IMR-90 (cell line): ENCODE measurements at regions not wholly inside any gene's neighbourhood (a gene's known extent, or its start where the extent isn't known, plus 50 kb on each side); places are given as distances from the start of the nearest gene placed in this dataset.

Source experiments
- ATAC-seq: fragments of 200-7000 bp; cut with Tn5 transposase; 2 replicates; pipeline ENCODE4 v1.9.1; 2020; ENCODE audit warnings: low read depth, mild to moderate bottlenecking, moderate library complexity
- BruUV-seq: library from RNA; stranded (reverse); fragments of 400-500 nt; replicated peaks from 2 replicates; lab custom pipeline; 2021; lab: Mats Ljungman, UMichigan
- CTCF ChIA-PET: fragments of 300-600 bp; formaldehyde crosslinking; extraction: SDS; loops from one replicate; lab custom pipeline; 2021; ENCODE audit warnings: antibody characterized with exemption; lab: Yijun Ruan, JAX
- POLR2A ChIA-PET: fragments of 300-600 bp; sonication (Branson Sonifier 250); formaldehyde crosslinking; loops from one replicate; lab custom pipeline; 2022; ENCODE audit warnings: antibody characterized with exemption; ENCODE audit not compliant: unreplicated experiment; lab: Charles Lee
- DNase-seq: peaks from one replicate; pipeline ENCODE4 v3.0.0; 2013
- H2AFZ ChIP-seq: replicated peaks from 2 replicates; pipeline ENCODE3; 2013; ENCODE audit warnings: low read length, mild to moderate bottlenecking; ENCODE audit not compliant: poor library complexity
- H2AK5ac ChIP-seq: 2 replicates; pipeline ENCODE4 v1.6.1; 2013; ENCODE audit warnings: low read depth, low read length, inconsistent platforms
- H2AK9ac ChIP-seq: replicated peaks from 2 replicates; pipeline ENCODE3; 2013; ENCODE audit warnings: mild to moderate bottlenecking, low read depth, low read length, moderate library complexity; ENCODE audit not compliant: poor library complexity
- H2BK120ac ChIP-seq: 2 replicates; pipeline ENCODE4 v1.6.1; 2013; ENCODE audit warnings: low read depth, low read length, inconsistent platforms
- H2BK15ac ChIP-seq: 3 replicates; pipeline ENCODE4 v1.6.1; 2013; ENCODE audit warnings: low read depth, low read length, inconsistent platforms
- H2BK20ac ChIP-seq: 2 replicates; pipeline ENCODE4 v1.6.1; 2013; ENCODE audit warnings: low read depth, mild to moderate bottlenecking, inconsistent platforms, low read length, moderate library complexity
- H2BK5ac ChIP-seq: 2 replicates; pipeline ENCODE4 v1.6.1; 2013; ENCODE audit warnings: mild to moderate bottlenecking, low read depth, low read length, inconsistent platforms; ENCODE audit not compliant: poor library complexity, severe bottlenecking
- H3K14ac ChIP-seq: replicated peaks from 2 replicates; pipeline ENCODE4 v1.6.1; 2013; ENCODE audit warnings: low read depth, low read length, inconsistent platforms
- H3K18ac ChIP-seq: 2 replicates; pipeline ENCODE4 v1.6.1; 2013; ENCODE audit warnings: low read depth, low read length, control low read depth
- H3K23ac ChIP-seq: 2 replicates; pipeline ENCODE4 v1.6.1; 2013; ENCODE audit warnings: low read depth, low read length, inconsistent platforms
- H3K27ac ChIP-seq: 2 replicates; pipeline ENCODE4 v1.5.1; 2013; ENCODE audit warnings: mild to moderate bottlenecking, control low read depth, low read length; ENCODE audit not compliant: insufficient read depth
- H3K27me3 ChIP-seq: 2 replicates; pipeline ENCODE4 v1.6.1; 2013; ENCODE audit warnings: low read length; ENCODE audit not compliant: control insufficient read depth, insufficient read depth
- H3K36me3 ChIP-seq: 2 replicates; pipeline ENCODE4 v1.6.1; 2013; ENCODE audit warnings: low read length, mixed read lengths; ENCODE audit not compliant: control insufficient read depth, insufficient read depth
- H3K4ac ChIP-seq: 2 replicates; pipeline ENCODE4 v1.6.1; 2013; ENCODE audit warnings: low read depth, low read length, inconsistent platforms
- H3K4me1 ChIP-seq: 2 replicates; pipeline ENCODE4 v1.6.1; 2013; ENCODE audit warnings: low read length, mixed read lengths; ENCODE audit not compliant: control insufficient read depth, insufficient read depth
- H3K4me2 ChIP-seq: 2 replicates; pipeline ENCODE4 v1.6.1; 2013; ENCODE audit warnings: low read depth, mild to moderate bottlenecking, control low read depth, low read length, moderate library complexity
- H3K4me3 ChIP-seq: 2 replicates; pipeline ENCODE4 v1.5.1; 2013; ENCODE audit warnings: low read depth, mild to moderate bottlenecking, control low read depth, low read length, moderate library complexity; ENCODE audit not compliant: insufficient read depth
- H3K56ac ChIP-seq: 2 replicates; pipeline ENCODE4 v1.6.1; 2013; ENCODE audit warnings: low read length, inconsistent platforms; ENCODE audit not compliant: insufficient read depth; ENCODE audit errors: extremely low read depth
- H3K79me1 ChIP-seq, 2 experiments: 2 replicates each; pipeline ENCODE4 v1.6.1; 2013; ENCODE audit warnings: low read length in 2 of 2, inconsistent platforms in 1 of 2, low read depth in 1 of 2
- H3K9ac ChIP-seq: 2 replicates; pipeline ENCODE4 v1.6.1; 2013; ENCODE audit warnings: low read depth, low read length, control low read depth
- H3K9me1 ChIP-seq: 2 replicates; pipeline ENCODE4 v1.6.1; 2013; ENCODE audit warnings: low read length, inconsistent platforms; ENCODE audit not compliant: insufficient read depth
- H3K9me3 ChIP-seq: 2 replicates; pipeline ENCODE4 v1.6.1; 2013; ENCODE audit warnings: low read length; ENCODE audit not compliant: control insufficient read depth, insufficient read depth
- H4K20me1 ChIP-seq: 2 replicates; pipeline ENCODE4 v1.6.1; 2013; ENCODE audit warnings: low read length, inconsistent platforms; ENCODE audit not compliant: insufficient read depth
- H4K5ac ChIP-seq: 2 replicates; pipeline ENCODE4 v1.6.1; 2013; ENCODE audit warnings: mild to moderate bottlenecking, low read depth, low read length, control low read depth
- H4K8ac ChIP-seq, 2 experiments: 2 replicates each; pipeline ENCODE4 v1.6.1; 2013; ENCODE audit warnings: low read depth in 2 of 2, low read length in 2 of 2, control low read depth in 1 of 2, inconsistent platforms in 1 of 2
- H4K91ac ChIP-seq: 2 replicates; pipeline ENCODE4 v1.6.1; 2013; ENCODE audit warnings: low read depth, low read length, inconsistent platforms; ENCODE audit not compliant: insufficient read depth
- BHLHE40 ChIP-seq: fragments of 150-350 bp; IDR thresholded peaks from 2 replicates; pipeline ENCODE4 v1.6.1; 2016; ENCODE audit warnings: mild to moderate bottlenecking, low read depth, low read length
- CEBPB ChIP-seq: IDR thresholded peaks from 2 replicates; pipeline ENCODE4 v1.6.1; 2012; ENCODE audit warnings: low read depth, low read length, improper control_type of control experiment
- CHD1 ChIP-seq: IDR thresholded peaks from 2 replicates; pipeline ENCODE4 v1.6.1; 2012; ENCODE audit warnings: low read depth, low read length, improper control_type of control experiment
- MAFK ChIP-seq: IDR thresholded peaks from 2 replicates; pipeline ENCODE4 v1.6.1; 2012; ENCODE audit warnings: low read depth, low read length, improper control_type of control experiment
- MAZ ChIP-seq: IDR thresholded peaks from 2 replicates; pipeline ENCODE4 v1.6.1; 2012; ENCODE audit warnings: low read depth, mild to moderate bottlenecking, low read length, improper control_type of control experiment, moderate library complexity, borderline replicate concordance
- MXI1 ChIP-seq: IDR thresholded peaks from 2 replicates; pipeline ENCODE4 v1.6.1; 2012; ENCODE audit warnings: low read depth, mild to moderate bottlenecking, low read length, moderate library complexity, borderline replicate concordance
- NFE2L2 ChIP-seq: fragments of 150-350 bp; IDR thresholded peaks from 2 replicates; pipeline ENCODE4 v1.6.1; 2016; ENCODE audit warnings: low read depth, mild to moderate bottlenecking, low read length
- POLR2A ChIP-seq: IDR thresholded peaks from 2 replicates; pipeline ENCODE4 v1.6.1; 2012; ENCODE audit warnings: mild to moderate bottlenecking, low read depth, low read length
- RAD21 ChIP-seq: IDR thresholded peaks from 2 replicates; pipeline ENCODE4 v1.6.1; 2012; ENCODE audit warnings: low read length, improper control_type of control experiment
- RCOR1 ChIP-seq: IDR thresholded peaks from 2 replicates; pipeline ENCODE4 v1.6.1; 2012; ENCODE audit warnings: mild to moderate bottlenecking, low read length, improper control_type of control experiment; ENCODE audit not compliant: insufficient replicate concordance
- RFX5 ChIP-seq: IDR thresholded peaks from 2 replicates; pipeline ENCODE4 v1.8.0; 2012; ENCODE audit warnings: low read depth, mild to moderate bottlenecking, low read length, moderate library complexity
- WGBS, 2 experiments: methylation state at CpG; one replicate each; pipeline versions ENCODE4 v1.1.5 to v1.1.7; 2013; ENCODE audit warnings: missing lambda C conversion rate in 2 of 2; ENCODE audit not compliant: insufficient read length in 1 of 2; ENCODE audit errors: extremely low coverage in 2 of 2; 5-methylcytosine and 5-hydroxymethylcytosine counted together
- dilution Hi-C: fragments of 300-500 bp; cut with HindIII; formaldehyde crosslinking; loops from one replicate; pipeline ENCODE4 v1.14.3; 2018; ENCODE audit warnings: low sequenced_read_pairs; ENCODE audit not compliant: unreplicated experiment
- in situ Hi-C: fragments of 300-500 bp; cut with MboI; formaldehyde crosslinking; loops from 3 replicates; pipeline ENCODE4 v1.14.3; 2019; ENCODE audit warnings: low sequenced_read_pairs, inconsistent platforms, mixed read lengths
- intact Hi-C: fragments of 100-400 bp; cut with micrococcal nuclease; formaldehyde crosslinking; loops from 2 replicates; pipeline ENCODE4 v1.10.0; 2022
- TF ChIP-seq, protein P1 (sequence below): fragments of 150-350 bp; IDR thresholded peaks from 2 replicates; pipeline ENCODE4 v1.6.1; 2017; ENCODE audit warnings: mild to moderate bottlenecking, antibody characterized with exemption, low read length, low read depth
- TF ChIP-seq, protein P2 (sequence below): conservative IDR thresholded peaks from 2 replicates; pipeline ENCODE4 v1.5.1; 2012; ENCODE audit warnings: mild to moderate bottlenecking, low read depth, low read length, improper control_type of control experiment
- TF ChIP-seq, protein P3 (sequence below): fragments of 150-350 bp; IDR thresholded peaks from 2 replicates; pipeline ENCODE4 v1.6.1; 2016; ENCODE audit warnings: low read depth, mild to moderate bottlenecking, low read length, moderate library complexity, borderline replicate concordance

DNA sequence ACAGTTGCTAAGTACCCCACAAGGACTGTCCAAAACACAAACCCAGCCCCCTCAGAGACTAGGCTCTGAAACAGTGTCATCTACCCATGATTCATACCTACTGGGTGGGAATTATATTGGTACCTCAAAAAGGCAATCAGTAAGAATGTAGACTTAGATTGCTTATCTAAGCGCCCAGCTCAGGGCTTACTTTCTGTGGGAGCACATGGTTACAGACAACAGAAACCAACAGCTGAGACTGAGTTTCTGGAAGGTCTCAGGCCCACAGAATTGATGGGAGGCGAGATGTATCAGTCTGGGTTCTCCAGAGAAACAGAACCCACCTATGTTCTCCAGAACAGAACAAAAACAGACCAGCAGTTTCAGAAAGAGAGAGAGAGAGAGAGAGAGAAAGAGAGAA, 147.3 kb upstream of the KAZN start:
- H3K9me3 ChIP-seq, result 0 out of 2 replicates have a peak, but pooled peaks cover 2% of the 10 kb centered on the region
- ChIA-PET POLR2A (no interaction called here), CTCF (no interaction called here)
- H3K4me1 ChIP-seq, result no peaks in the 10 kb centered on the region
- no peak overlapping the region for H3K56ac ChIP-seq
- H3K4me2 ChIP-seq, result no peak overlapping the region
- intact Hi-C loops (no loop called here), dilution Hi-C loops (no loop called here), in situ Hi-C loops (no loop called here)
- no peaks in the 10 kb centered on the region for H4K20me1 ChIP-seq
- no peak overlapping the region for H4K91ac ChIP-seq
- no peaks in the 10 kb centered on the region for H3K9me1 ChIP-seq
- no peak for DNase-seq
- H2AK9ac ChIP-seq, result no peak overlapping the region
- H2AK5ac ChIP-seq, result no peak overlapping the region
- ATAC-seq, result no peak
- H3K23ac ChIP-seq, result no peak overlapping the region
- no peak overlapping the region for H3K4me3 ChIP-seq
- no TSS peak for BruUV-seq
- H2BK20ac ChIP-seq, result no peak overlapping the region
- H2AFZ ChIP-seq, result no peak overlapping the region
- WGBS, 2 experiments, result no CpG with 5 or more reads among the region's 2 CpGs
- H3K4ac ChIP-seq, result no peak overlapping the region
- H2BK120ac ChIP-seq, result no peak overlapping the region
- H3K9ac ChIP-seq, result no peak overlapping the region
- no peaks in the 10 kb centered on the region; the same call in 1 of the 2 replicates for H3K27me3 ChIP-seq
- H3K36me3 ChIP-seq, result no peaks in the 10 kb centered on the region
- no peak overlapping the region for H3K14ac ChIP-seq
- H4K8ac ChIP-seq, result no peak overlapping the region
- no peaks in the 10 kb centered on the region for H3K79me1 ChIP-seq
- H3K18ac ChIP-seq, result no peak overlapping the region
- no peak overlapping the region for H2BK5ac ChIP-seq
- no peak overlapping the region for H3K27ac ChIP-seq
- TF ChIP-seq CEBPB (no peak), MAZ (no peak), CHD1 (no peak), BHLHE40 (no peak), MAFK (no peak), POLR2A (no peak), RCOR1 (no peak), MXI1 (no peak), RFX5 (no peak), RAD21 (no peak), NFE2L2 (no peak)
- TF ChIP-seq, protein P1, sequence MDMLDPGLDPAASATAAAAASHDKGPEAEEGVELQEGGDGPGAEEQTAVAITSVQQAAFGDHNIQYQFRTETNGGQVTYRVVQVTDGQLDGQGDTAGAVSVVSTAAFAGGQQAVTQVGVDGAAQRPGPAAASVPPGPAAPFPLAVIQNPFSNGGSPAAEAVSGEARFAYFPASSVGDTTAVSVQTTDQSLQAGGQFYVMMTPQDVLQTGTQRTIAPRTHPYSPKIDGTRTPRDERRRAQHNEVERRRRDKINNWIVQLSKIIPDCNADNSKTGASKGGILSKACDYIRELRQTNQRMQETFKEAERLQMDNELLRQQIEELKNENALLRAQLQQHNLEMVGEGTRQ, result no peak
- TF ChIP-seq, protein P2, sequence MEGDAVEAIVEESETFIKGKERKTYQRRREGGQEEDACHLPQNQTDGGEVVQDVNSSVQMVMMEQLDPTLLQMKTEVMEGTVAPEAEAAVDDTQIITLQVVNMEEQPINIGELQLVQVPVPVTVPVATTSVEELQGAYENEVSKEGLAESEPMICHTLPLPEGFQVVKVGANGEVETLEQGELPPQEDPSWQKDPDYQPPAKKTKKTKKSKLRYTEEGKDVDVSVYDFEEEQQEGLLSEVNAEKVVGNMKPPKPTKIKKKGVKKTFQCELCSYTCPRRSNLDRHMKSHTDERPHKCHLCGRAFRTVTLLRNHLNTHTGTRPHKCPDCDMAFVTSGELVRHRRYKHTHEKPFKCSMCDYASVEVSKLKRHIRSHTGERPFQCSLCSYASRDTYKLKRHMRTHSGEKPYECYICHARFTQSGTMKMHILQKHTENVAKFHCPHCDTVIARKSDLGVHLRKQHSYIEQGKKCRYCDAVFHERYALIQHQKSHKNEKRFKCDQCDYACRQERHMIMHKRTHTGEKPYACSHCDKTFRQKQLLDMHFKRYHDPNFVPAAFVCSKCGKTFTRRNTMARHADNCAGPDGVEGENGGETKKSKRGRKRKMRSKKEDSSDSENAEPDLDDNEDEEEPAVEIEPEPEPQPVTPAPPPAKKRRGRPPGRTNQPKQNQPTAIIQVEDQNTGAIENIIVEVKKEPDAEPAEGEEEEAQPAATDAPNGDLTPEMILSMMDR, result no peak
- TF ChIP-seq, protein P3, sequence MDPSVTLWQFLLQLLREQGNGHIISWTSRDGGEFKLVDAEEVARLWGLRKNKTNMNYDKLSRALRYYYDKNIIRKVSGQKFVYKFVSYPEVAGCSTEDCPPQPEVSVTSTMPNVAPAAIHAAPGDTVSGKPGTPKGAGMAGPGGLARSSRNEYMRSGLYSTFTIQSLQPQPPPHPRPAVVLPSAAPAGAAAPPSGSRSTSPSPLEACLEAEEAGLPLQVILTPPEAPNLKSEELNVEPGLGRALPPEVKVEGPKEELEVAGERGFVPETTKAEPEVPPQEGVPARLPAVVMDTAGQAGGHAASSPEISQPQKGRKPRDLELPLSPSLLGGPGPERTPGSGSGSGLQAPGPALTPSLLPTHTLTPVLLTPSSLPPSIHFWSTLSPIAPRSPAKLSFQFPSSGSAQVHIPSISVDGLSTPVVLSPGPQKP, result no peak
- H2BK15ac ChIP-seq, result no peak overlapping the region
- H4K5ac ChIP-seq, result no peak overlapping the region
